Spleen (tissue), 11 donors: ENCODE measurements at regions not wholly inside any gene's neighbourhood (a gene's known extent, or its start where the extent isn't known, plus 50 kb on each side); places are given as distances from the start of the nearest gene placed in this dataset.

Source experiments
- DNase-seq: peaks from one replicate; pipeline ENCODE4 v3.0.0-alpha.2; 2020
- H3K27ac ChIP-seq, 8 donors: fragments of 200-600 bp; sonication (generic) in 7 of 8; 1 replicate in 4 of 8; 2 replicates in 4 of 8; pipeline versions ENCODE4 v1.5.0 to v1.8.0; 2016 to 2021; ENCODE audit warnings: inconsistent platforms in 4 of 8, mild to moderate bottlenecking in 4 of 8, moderate library complexity in 1 of 8
- H3K27me3 ChIP-seq, 7 donors: fragments of 200-600 bp; sonication (generic) in 6 of 7; replicated peaks in 1 of 7; 1 replicate in 4 of 7; 2 replicates in 3 of 7; pipeline versions ENCODE4 v1.5.0 to v1.8.0; 2016 to 2021; ENCODE audit warnings: inconsistent platforms in 3 of 7, mild to moderate bottlenecking in 1 of 7
- H3K36me3 ChIP-seq, 6 donors: fragments of 200-600 bp; sonication (generic) in 5 of 6; 1 replicate in 4 of 6; 2 replicates in 2 of 6; pipeline versions ENCODE4 v1.5.0 to v1.8.0; 2016 to 2021; ENCODE audit warnings: inconsistent platforms in 2 of 6
- H3K4me1 ChIP-seq, 6 donors: fragments of 200-600 bp; sonication (generic) in 5 of 6; 1 replicate in 3 of 6; 2 replicates in 3 of 6; pipeline versions ENCODE4 v1.5.0 to v1.8.0; 2016 to 2021; ENCODE audit warnings: inconsistent platforms in 3 of 6
- H3K4me3 ChIP-seq, 8 donors: fragments of 200-600 bp; sonication (generic) in 7 of 8; 1 replicate in 4 of 8; 2 replicates in 4 of 8; pipeline versions ENCODE4 v1.5.0 to v1.8.0; 2016 to 2021; ENCODE audit warnings: inconsistent platforms in 4 of 8, mild to moderate bottlenecking in 4 of 8, moderate library complexity in 2 of 8
- H3K9me3 ChIP-seq, 8 donors: fragments of 200-600 bp; sonication (generic) in 7 of 8; 1 replicate in 4 of 8; 2 replicates in 4 of 8; pipeline versions ENCODE4 v1.5.0 to v1.8.0; 2016 to 2021; ENCODE audit warnings: inconsistent platforms in 4 of 8
- POLR2A ChIP-seq, 3 donors: fragments of 450-650 bp; IDR thresholded peaks; one replicate each; pipeline ENCODE4 v1.5.1; 2017; ENCODE audit warnings: antibody characterized with exemption in 3 of 3, mild to moderate bottlenecking in 1 of 3
- POLR2AphosphoS5 ChIP-seq, 3 donors: sonication (generic); formaldehyde crosslinking; IDR thresholded peaks; one replicate each; pipeline ENCODE4 v1.5.1; 2017; ENCODE audit warnings: antibody characterized with exemption in 3 of 3
- WGBS, 5 donors: extraction: QIAGEN DNeasy Blood & Tissue Kit in 3 of 5; methylation state at CpG; one replicate each; pipeline versions ENCODE4 v1.1.5 to v1.1.7; 2013 to 2018; 5-methylcytosine and 5-hydroxymethylcytosine counted together
- intact Hi-C: fragments of 100-400 bp; cut with DNase I; formaldehyde crosslinking; loops from one replicate; pipeline ENCODE4 v1.15.0; 2023; ENCODE audit warnings: low total_unique reads
- TF ChIP-seq, protein P1 (sequence below), 11 experiments: fragments of 200-600 bp in 7 of 11; fragments of 450-650 bp in 4 of 11; sonication (generic) in 4 of 11; IDR thresholded peaks in 8 of 11; conservative IDR thresholded peaks in 3 of 11; 1 replicate in 7 of 11; 2 replicates in 4 of 11; pipeline versions ENCODE4 v1.4.0 to v1.8.0; 2016 to 2021; ENCODE audit warnings: antibody characterized with exemption in 11 of 11, inconsistent platforms in 4 of 11, mild to moderate bottlenecking in 1 of 11
- donor health status: healthy with polysubstance abuse.
- donor health status: DM: no; HTN: no; CAD: no; lungs with moderate emphysema.
- donor health status: DM: no; HTN: no; CAD: no.
- donor health status: Bipolar disorder and iron deficiency.
- donor health status: healthy.
- donor health status: DM: no; HTN: no; CAD: no.
- donor health status: DM: yes; HTN: yes; CAD: no.

DNA sequence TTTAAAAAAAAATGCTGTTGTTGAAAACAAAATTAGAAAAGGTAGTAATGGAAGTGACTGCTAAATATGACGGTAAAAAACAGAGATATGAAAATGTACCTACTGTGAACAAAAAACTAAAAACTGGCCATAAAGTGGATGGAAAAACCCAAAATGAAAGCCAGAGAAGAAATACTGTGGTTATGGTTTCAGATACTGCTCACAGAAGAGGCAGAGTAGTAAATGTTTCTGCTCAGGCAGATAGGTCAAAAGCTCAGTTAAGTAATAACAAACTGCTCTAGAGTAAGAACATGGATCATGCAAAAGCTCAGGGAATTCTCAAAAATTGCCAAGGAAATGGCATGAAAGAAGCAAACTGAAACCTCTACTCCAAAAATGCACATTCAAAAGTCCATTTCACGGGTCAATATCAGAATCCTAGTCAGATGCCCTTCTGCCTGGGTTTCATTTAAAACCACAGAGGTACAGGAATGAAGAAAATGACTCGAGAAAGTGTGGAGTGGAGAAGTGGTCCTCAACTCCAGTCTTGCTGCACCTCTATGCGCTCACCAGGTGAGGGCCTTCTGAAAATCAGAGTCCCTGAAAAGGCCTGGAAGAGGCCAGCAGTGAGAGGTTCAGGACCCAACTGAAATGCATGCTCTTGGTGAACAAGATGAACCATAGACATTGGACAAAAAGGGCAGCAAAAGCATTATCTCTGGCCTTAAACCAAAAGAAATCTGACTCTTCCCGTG is 315.0 kb upstream of the SPRY2 start:
- H3K4me3 ChIP-seq: no peak overlapping the region
- TF ChIP-seq, protein P1, sequence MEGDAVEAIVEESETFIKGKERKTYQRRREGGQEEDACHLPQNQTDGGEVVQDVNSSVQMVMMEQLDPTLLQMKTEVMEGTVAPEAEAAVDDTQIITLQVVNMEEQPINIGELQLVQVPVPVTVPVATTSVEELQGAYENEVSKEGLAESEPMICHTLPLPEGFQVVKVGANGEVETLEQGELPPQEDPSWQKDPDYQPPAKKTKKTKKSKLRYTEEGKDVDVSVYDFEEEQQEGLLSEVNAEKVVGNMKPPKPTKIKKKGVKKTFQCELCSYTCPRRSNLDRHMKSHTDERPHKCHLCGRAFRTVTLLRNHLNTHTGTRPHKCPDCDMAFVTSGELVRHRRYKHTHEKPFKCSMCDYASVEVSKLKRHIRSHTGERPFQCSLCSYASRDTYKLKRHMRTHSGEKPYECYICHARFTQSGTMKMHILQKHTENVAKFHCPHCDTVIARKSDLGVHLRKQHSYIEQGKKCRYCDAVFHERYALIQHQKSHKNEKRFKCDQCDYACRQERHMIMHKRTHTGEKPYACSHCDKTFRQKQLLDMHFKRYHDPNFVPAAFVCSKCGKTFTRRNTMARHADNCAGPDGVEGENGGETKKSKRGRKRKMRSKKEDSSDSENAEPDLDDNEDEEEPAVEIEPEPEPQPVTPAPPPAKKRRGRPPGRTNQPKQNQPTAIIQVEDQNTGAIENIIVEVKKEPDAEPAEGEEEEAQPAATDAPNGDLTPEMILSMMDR (IDR thresholded peaks at IDR 0.05 in 8 of 11, conservative IDR thresholded peaks at IDR 0.05 in 3 of 11): no peak
- no peak for TF ChIP-seq POLR2AphosphoS5 (IDR thresholded peaks at IDR 0.05)
- TF ChIP-seq POLR2A (IDR thresholded peaks at IDR 0.05): no peak
- no peak overlapping the region for H3K27ac ChIP-seq
- H3K27me3 ChIP-seq: peaks cover 0 to 6% (median 0%) of the 10 kb centered on the region in 7 donors
- DNase-seq: no peak
- no peaks in the 10 kb centered on the region for H3K36me3 ChIP-seq
- peaks cover 0 to 17% (median 12%) of the 10 kb centered on the region in 8 donors for H3K9me3 ChIP-seq
- 68 to 91% (median 87%) methylated on average over 5 of the region's 5 CpGs for WGBS, 5 donors
- intact Hi-C loops: no loop called here
- no peaks in the 10 kb centered on the region for H3K4me1 ChIP-seq

DNA sequence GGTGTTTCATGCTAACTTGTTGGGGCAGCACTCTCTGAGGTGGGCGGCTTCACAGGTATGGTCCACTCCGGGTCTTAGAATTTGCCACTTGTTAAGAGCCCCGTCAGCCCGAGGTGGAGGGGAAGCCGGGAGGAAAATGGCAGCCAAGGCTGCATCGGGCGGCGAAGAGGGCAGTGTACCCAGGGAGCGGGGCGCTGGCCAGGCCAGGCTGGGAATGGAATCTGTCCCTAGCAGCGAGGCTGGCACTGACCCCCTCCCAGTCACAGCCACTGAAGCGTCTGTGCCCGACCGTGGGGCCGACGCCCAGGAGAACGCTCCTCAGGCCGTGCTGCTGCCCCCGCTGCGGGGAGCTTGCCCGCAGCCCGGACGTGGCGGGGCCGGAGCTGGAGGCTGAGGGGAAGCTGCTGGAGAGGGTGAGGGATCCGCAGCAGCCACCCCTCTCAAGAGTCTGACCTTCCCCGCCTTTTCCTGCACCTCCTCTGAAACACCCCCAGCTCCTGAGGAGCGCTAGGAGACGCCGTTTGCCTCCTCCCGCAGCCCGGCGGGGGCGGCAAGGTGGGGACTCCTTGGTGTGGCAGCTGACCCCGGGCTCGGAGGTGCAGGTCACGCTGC is 313.8 kb upstream of the SPRY2 start:
- Histone ChIP-seq H3K4me3 (peak overlapping the region in 4 of 8 donors; percentile 8 to 45 (median 24)), H3K27me3 (peaks cover 0 to 6% (median 0%) of the 10 kb centered on the region in 7 donors), H3K4me1 (no peaks in the 10 kb centered on the region), H3K9me3 (peaks cover 0 to 23% (median 13%) of the 10 kb centered on the region in 8 donors), H3K27ac (no peak overlapping the region), H3K36me3 (no peaks in the 10 kb centered on the region)
- WGBS, 5 donors: 44 to 68% (median 56%) methylated on average over 20 to 37 of the region's 37 CpGs
- DNase-seq: peak; percentile 75
- intact Hi-C loops: no loop called here
- TF ChIP-seq POLR2A (IDR thresholded peaks at IDR 0.05): no peak
- peak in 1 of 3 donors; percentile 31 for TF ChIP-seq POLR2AphosphoS5 (IDR thresholded peaks at IDR 0.05)

DNA sequence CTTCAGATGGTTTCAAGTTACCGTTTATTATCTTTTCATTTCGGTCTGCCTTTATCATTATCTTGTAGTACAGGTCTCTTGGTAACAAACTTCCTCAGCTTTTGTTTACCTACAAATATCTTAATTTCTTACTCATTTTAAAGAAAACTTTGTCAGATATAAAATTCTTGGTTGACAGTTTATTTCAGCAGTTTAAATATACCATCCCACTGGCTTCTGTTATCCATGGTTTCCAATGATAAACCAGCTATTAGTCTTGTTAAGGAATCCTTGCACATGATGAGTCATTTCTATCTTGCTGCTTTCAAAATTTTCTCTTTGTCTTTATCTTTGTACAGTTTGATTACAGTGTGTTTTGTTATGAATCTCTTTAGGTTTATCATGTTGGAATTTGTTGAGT is 308.3 kb upstream of the SPRY2 start:
- Histone ChIP-seq H3K9me3 (peaks cover 0 to 24% (median 10%) of the 10 kb centered on the region in 8 donors), H3K4me1 (no peaks in the 10 kb centered on the region), H3K36me3 (no peaks in the 10 kb centered on the region), H3K27ac (no peak overlapping the region), H3K27me3 (no peaks in the 10 kb centered on the region), H3K4me3 (no peak overlapping the region)
- 92 to 97% (median 96%) methylated on average over 2 of the region's 2 CpGs for WGBS, 5 donors
- no peak for DNase-seq
- TF ChIP-seq POLR2AphosphoS5 (IDR thresholded peaks at IDR 0.05) (no peak), POLR2A (IDR thresholded peaks at IDR 0.05) (no peak)
- TF ChIP-seq, protein P1 (IDR thresholded peaks at IDR 0.05 in 8 of 11, conservative IDR thresholded peaks at IDR 0.05 in 3 of 11): no peak
- intact Hi-C loops: no loop called here

DNA sequence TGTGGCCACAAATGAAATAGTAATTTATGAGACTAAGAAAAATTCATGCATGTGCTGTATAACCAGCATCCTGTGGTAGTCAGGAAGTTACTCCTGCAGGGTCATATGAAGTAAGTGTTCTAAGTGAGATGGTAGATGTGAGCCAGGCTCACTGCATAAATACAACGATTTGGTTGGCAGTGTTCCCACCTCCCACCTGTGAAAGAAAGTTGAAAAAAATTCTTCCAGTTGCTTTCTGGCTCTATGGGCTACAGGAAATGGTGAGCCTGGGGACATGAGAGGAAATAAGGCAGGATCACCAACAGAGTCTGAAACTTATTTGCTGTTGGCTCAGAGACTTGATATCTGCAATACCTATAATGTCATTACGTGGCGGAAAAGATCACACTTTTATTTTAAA is 301.7 kb upstream of the SPRY2 start:
- no peak for DNase-seq
- Histone ChIP-seq H3K27ac (no peak overlapping the region), H3K4me3 (no peak overlapping the region), H3K36me3 (no peaks in the 10 kb centered on the region), H3K9me3 (peaks cover 0 to 10% (median 0%) of the 10 kb centered on the region in 8 donors), H3K27me3 (no peaks in the 10 kb centered on the region), H3K4me1 (no peaks in the 10 kb centered on the region)
- 56 to 61% (median 60%) methylated on average over 3 of the region's 3 CpGs for WGBS, 5 donors
- TF ChIP-seq POLR2AphosphoS5 (IDR thresholded peaks at IDR 0.05): no peak
- no peak for TF ChIP-seq POLR2A (IDR thresholded peaks at IDR 0.05)
- TF ChIP-seq, protein P1 (IDR thresholded peaks at IDR 0.05 in 8 of 11, conservative IDR thresholded peaks at IDR 0.05 in 3 of 11): no peak
- intact Hi-C loops: no loop called here
